Mesodermal cell (in vitro differentiated cells): ENCODE measurements at regions not wholly inside any gene's neighbourhood (a gene's known extent, or its start where the extent isn't known, plus 50 kb on each side); places are given as distances from the start of the nearest gene placed in this dataset.
"Not testable (repeated sequence)": the region's sequence is repeated elsewhere in the genome, so short reads cannot be mapped to it uniquely, and the experiment has no call there.

Source experiments
- H3K27ac ChIP-seq: 2 replicates; pipeline ENCODE4 v1.7.0; 2013; ENCODE audit warnings: mild to moderate bottlenecking, low read depth, low read length, moderate library complexity; ENCODE audit not compliant: severe bottlenecking
- H3K36me3 ChIP-seq: 2 replicates; pipeline ENCODE4 v1.7.1; 2013; ENCODE audit warnings: mild to moderate bottlenecking, low read length, moderate library complexity; ENCODE audit not compliant: control insufficient read depth, insufficient read depth
- H3K4me1 ChIP-seq: one replicate; pipeline ENCODE4 v1.7.1; 2013; ENCODE audit warnings: mild to moderate bottlenecking, low read length; ENCODE audit not compliant: insufficient read depth, control insufficient read depth, poor library complexity, severe bottlenecking
- H3K4me3 ChIP-seq: 2 replicates; pipeline ENCODE4 v1.7.0; 2013; ENCODE audit warnings: low read length, control low read depth, mild to moderate bottlenecking; ENCODE audit not compliant: insufficient read depth, poor library complexity, severe bottlenecking; ENCODE audit errors: extremely low read depth
- H3K9me3 ChIP-seq: 2 replicates; pipeline ENCODE4 v1.7.1; 2013; ENCODE audit warnings: mild to moderate bottlenecking, low read length, moderate library complexity; ENCODE audit not compliant: control insufficient read depth
- WGBS, 2 experiments: methylation state at CpG; one replicate each; pipeline ENCODE4 v1.1.5; 2013; ENCODE audit warnings: missing lambda C conversion rate in 2 of 2; ENCODE audit not compliant: insufficient coverage in 2 of 2; 5-methylcytosine and 5-hydroxymethylcytosine counted together

DNA sequence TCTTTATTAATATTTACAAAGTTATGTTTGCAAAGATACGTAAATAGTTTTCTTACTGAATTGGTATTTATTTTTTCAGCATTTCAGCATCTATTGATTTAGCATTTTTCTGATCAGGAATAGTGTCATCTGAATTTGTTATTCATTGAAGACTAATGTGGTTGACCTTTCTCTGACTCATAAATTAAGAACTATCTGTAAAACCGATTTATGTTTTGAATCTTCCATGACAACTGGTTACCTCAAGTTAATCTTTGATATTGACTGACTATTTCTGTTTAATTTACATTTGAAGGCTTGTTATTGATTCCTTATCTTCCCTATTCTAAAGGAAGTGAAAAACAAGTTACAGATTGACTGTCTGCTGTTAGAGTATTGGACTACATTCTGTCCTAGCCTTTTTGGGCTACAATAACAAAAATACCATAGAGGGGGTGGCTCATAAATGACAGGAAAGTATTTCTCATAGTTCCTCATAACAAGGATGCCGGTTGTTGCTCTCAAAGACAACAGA is 1131.4 kb downstream of the PLA2G4A start:
- 78% methylated on average over 1 of the region's 3 CpGs; no CpG with 5 or more reads in 1 of the 2 experiments for WGBS, 2 experiments

DNA sequence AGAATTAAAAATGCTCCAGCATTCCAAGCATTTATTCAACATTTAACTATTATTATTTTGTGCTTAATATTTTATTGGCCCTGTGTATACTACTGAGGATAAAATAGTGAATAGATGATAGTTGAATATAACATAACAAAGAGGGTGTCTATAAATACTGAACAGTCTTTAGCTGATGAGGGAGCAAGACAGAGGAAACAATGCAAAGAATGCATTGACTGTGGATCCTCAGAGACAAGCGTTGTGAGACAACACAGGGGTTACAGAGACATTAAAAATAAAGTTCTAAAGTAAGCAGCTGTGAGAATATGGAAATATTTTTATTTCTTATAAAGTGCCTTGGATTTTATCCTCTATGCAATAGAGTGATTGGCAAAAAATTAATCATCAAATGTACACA is 1133.1 kb downstream of the PLA2G4A start:
- Histone ChIP-seq H3K36me3 (no peaks in the 10 kb centered on the region), H3K9me3 (no peaks in the 10 kb centered on the region), H3K4me3 (no peak overlapping the region), H3K4me1 (no peaks in the 10 kb centered on the region), H3K27ac (no peak overlapping the region)
- WGBS, 2 experiments: 71 to 100% methylated on average over 1 of the region's 1 CpG

More for the DNA sequence above, 1131.4 kb downstream of the PLA2G4A start:
- H3K4me1 ChIP-seq: no peaks in the 10 kb centered on the region
- H3K4me3 ChIP-seq: no peak overlapping the region
- H3K27ac ChIP-seq: no peak overlapping the region
- no peaks in the 10 kb centered on the region for H3K36me3 ChIP-seq
- no peaks in the 10 kb centered on the region for H3K9me3 ChIP-seq

DNA sequence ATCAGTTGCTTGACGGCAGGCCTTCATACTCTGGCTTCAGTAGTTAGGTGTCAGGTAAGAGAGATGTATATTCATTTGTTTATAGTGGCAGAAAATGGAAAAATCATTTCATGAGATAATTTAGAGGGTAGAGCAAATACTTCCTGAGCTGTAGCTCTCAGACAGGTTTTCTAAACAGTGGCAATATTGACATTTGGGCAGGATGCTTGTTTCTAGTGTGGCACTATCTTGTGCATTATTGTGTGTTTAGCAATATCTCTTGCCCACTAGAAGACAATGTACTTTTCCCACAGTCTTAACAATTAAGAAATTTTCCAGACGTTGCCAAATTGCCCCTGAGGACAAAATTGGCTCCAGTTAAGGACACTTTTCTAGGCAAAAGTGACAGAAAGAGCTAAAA is 1143.1 kb downstream of the PLA2G4A start:
- Histone ChIP-seq H3K9me3 (no peaks in the 10 kb centered on the region), H3K27ac (no peak overlapping the region), H3K36me3 (no peaks in the 10 kb centered on the region), H3K4me3 (no peak overlapping the region), H3K4me1 (no peaks in the 10 kb centered on the region)
- WGBS, 2 experiments: 83 to 86% methylated on average over 1 of the region's 2 CpGs

DNA sequence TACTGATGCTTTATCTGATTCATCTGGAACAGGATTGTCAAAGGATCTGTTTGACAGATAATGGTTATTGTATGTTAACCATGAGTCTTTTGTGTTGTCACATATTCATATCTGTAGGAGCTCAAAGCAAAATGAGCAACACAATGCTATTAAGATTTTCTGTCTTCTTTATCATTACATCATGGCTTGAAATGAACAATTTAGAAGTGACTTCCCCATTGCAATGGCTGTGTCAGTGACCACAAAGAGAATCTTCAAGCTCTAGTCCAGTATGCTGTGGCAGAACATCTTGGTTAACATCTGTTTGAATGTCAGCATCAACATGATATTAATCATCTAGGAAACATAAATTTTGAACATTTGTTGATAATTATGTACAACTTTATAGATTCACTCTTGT is 1148.5 kb downstream of the PLA2G4A start:
- Histone ChIP-seq H3K9me3 (no peaks in the 10 kb centered on the region), H3K4me1 (no peaks in the 10 kb centered on the region), H3K4me3 (no peak overlapping the region), H3K36me3 (no peaks in the 10 kb centered on the region), H3K27ac (no peak overlapping the region)

DNA sequence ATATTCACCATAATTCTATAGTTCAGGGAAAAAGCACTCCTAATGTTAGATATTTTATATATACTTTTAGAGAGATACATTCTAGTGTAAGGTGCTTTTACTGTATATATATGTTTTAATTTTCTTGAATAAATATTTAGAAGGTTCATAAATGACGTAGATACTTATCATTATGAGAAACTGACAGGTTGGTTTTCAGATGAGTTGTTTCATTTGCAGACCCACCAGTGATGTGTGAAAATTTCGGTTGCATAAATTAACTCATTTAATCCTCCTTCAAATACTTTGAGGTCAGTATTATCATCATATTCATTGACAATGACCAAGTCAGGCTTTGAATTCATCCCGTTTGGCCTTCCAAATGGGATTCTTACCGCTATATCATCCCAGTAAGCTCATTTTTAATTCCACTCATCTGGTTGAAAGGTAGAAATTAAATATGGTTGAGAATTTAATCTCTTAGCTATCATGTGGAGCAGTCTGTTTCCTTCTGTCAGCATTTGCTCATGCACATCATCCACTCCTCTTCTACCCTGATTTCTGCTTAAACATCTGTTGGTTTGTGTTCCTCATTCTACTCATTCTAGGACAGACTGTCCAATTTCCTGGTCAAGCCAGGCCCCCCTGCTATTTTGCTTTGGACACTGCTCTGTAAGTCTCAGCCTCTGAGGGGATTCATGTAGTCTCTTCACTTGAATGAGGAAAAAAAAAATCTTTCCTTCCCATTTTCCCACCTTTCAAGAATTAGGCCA is 1156.6 kb downstream of the PLA2G4A start:
- H3K27ac ChIP-seq: peak overlapping the region; percentile 45
- H3K36me3 ChIP-seq: no peaks in the 10 kb centered on the region
- no peak overlapping the region for H3K4me3 ChIP-seq
- H3K9me3 ChIP-seq: no peaks in the 10 kb centered on the region
- WGBS, 2 experiments: no CpG with 5 or more reads among the region's 4 CpGs
- peaks cover 3% of the 10 kb centered on the region for H3K4me1 ChIP-seq

DNA sequence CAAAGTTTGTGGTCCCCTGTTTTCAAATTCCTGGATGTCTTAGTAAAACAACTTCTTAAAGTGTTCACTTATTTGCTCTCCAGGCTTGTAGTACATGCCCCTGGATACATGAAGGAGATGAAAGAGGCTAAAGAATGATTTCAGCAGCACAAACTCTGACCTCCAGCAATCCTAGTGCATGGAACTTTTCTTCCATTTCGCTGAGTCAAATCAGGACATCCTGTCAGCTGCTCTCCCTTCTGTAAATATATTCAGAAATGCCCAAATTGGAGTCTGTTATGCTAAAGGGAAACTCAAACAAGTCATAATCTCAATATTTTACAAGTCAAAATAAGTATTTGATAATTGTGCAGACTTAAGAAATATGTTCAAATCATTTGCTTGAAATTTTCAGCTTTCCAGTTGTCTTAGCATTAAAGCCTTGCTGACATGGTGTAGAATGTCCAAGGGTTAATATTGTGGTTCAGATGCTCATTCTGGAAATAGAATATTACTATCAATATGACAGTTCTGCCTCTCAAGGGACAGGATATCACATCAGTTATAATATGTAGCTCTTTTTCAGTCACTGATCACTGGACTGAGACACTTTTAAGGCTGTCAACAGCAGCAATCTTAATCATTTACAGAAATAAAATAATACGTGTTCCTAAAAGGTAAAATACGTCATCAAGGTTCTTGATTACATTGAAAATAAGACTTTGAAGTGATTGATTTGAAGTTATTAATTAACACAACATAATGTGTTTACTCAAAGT is 1157.3 kb downstream of the PLA2G4A start:
- Histone ChIP-seq H3K4me3 (no peak overlapping the region), H3K36me3 (no peaks in the 10 kb centered on the region), H3K27ac (peak overlapping the region; percentile 45), H3K4me1 (peaks cover 3% of the 10 kb centered on the region), H3K9me3 (no peaks in the 10 kb centered on the region)
- WGBS, 2 experiments: no CpG with 5 or more reads among the region's 3 CpGs

DNA sequence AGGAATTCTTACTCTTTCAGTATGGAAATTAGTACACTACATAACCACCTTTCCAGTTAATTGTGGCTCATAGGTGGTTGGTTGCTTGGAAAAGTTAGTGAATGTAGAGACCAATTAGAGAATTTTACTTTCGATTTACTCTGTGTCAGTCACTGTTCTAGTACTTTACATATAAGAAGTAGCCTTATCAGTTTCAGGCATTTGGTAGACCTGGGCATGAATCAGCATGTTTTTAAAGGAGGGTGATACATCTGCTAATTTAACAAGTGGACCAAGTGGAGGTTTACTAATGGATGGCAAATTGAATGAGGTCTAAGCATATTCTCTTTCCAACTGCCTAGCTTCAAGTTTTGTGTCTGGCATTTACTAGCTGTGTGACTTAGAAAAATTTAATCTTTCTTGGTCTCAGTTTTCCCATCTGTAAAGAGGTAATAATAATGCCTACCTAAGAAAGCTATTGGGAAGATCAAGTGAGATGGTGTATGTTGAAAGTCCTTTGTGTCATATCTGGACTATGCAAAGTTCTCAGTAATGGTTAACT is 1158.6 kb downstream of the PLA2G4A start:
- no CpG with 5 or more reads among the region's 1 CpG for WGBS, 2 experiments
- peaks cover 5% of the 10 kb centered on the region for H3K4me1 ChIP-seq
- H3K27ac ChIP-seq: no peak overlapping the region
- H3K9me3 ChIP-seq: no peaks in the 10 kb centered on the region
- no peaks in the 10 kb centered on the region for H3K36me3 ChIP-seq
- H3K4me3 ChIP-seq: no peak overlapping the region

DNA sequence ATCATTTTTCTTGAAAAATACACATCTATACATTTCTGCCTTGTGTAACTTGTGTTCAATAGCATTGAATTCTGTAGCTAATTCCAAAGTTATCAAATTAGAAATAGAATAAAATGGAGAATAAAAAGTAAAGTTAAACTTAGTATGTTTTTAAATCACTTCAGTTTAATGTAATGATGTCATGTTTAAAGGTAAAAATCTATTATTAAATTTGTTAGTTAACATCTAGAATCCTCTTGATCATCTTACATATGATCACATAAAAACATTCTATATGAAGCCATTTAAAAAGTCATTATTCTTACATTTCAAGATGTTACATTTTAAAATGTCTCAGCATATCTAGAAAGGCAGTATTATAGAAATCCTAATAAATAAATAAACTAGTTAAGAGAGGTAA is 1163.2 kb downstream of the PLA2G4A start:
- Histone ChIP-seq H3K9me3 (no peaks in the 10 kb centered on the region), H3K4me1 (peaks cover 5% of the 10 kb centered on the region), H3K36me3 (no peaks in the 10 kb centered on the region), H3K4me3 (no peak overlapping the region), H3K27ac (no peak overlapping the region)

DNA sequence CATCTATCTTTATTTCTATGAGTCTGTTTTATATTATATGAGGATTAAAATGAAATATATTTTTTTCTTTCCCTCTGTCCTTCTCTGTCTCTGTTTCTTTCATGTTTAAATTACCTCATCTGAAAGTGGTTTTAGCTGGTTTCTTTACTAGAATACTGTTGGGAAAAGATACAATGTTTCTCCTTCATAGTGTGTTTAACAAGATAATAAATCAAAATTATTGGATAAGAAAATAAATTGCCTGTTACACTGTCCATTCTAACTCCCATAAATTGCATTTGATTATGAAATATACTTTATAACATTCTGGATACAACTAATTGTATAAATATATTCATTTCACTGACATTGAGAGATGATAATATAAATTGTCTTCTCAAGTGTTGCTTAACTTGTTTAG is 1168.0 kb downstream of the PLA2G4A start:
- Histone ChIP-seq H3K27ac (no peak overlapping the region), H3K9me3 (no peaks in the 10 kb centered on the region), H3K36me3 (no peaks in the 10 kb centered on the region), H3K4me3 (no peak overlapping the region), H3K4me1 (peaks cover 5% of the 10 kb centered on the region)

DNA sequence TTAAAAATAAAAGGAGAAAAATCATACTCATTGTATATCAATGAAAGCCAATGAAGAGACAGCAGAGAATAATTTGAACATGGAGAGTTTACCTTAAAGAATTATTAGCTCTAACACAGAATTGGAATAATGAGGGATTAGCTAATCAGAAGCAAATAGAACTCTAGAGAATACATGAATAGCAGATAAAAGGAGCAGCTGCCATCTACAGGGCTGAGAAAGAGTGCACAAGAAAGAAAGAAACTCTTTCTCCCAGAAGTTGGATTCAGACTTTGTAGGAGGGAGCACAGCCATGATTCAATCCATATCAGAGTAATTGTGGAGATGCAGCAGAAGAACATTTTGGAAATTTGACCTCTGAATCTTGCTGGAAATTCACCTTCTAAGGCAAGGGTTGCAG is 1171.2 kb downstream of the PLA2G4A start:
- no peak overlapping the region for H3K4me3 ChIP-seq

DNA sequence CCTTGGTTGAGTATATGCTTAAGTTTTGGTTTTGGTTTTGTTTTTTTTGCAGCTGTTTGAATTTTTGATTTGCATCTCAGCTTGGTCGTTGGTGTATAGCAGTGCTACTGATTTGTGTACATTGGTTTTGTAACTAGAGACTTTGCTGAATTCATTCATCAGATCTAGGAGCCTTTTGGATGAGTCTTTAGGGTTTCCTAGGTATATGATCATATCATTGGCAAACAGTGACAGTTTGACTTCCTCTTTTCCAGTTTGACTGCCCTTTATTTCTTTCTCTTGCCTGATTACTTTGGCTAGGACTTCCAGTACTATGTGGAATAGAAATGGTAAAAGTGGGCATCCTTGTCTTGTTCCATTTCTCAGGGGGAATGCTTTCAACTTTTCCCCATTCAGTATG is 1174.9 kb downstream of the PLA2G4A start:
- WGBS, 2 experiments: 80% methylated on average over 1 of the region's 1 CpG; no CpG with 5 or more reads in 1 of the 2 experiments
- not testable (repeated sequence) for H3K36me3 ChIP-seq, H3K27ac ChIP-seq, H3K4me3 ChIP-seq, H3K4me1 ChIP-seq, H3K9me3 ChIP-seq

More for the DNA sequence above, 1171.2 kb downstream of the PLA2G4A start:
- Histone ChIP-seq H3K36me3 (no peaks in the 10 kb centered on the region), H3K4me1 (no peaks in the 10 kb centered on the region), H3K27ac (no peak overlapping the region), H3K9me3 (no peaks in the 10 kb centered on the region)
